ENCODE measurements at regions not wholly inside any gene's neighbourhood (a gene's known extent, or its start where the extent isn't known, plus 50 kb on each side); places are given as distances from the start of the nearest gene placed in this dataset.

DNA sequence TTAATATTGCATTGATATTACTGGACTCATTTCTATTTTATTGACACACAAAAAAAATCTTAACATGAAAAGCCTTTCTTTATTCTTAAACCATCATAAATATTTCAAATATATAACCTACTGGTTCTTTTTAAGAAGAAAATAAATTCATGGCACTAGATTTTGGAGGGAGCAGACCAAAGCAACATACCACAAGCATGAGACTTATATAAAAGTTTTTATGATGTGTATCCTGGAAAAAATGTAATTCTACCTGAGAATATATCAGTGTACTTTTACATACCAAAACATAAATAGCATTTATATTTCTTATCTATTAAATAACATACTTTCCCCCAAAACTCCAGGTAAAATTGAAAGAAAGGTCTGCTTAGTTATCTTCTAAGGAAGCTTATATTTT lies 508.2 kb upstream of the SEMA3D start:
- no peak for TF ChIP-seq POLR2AphosphoS5 (IDR thresholded peaks at IDR 0.05)
- no peak for TF ChIP-seq POLR2A (IDR thresholded peaks at IDR 0.05)

Measured in spleen (tissue), 3 donors.